SK-N-SH (cell line): ENCODE measurements at regions not wholly inside any gene's neighbourhood (a gene's known extent, or its start where the extent isn't known, plus 50 kb on each side); places are given as distances from the start of the nearest gene placed in this dataset.

Experiments
- CTCF ChIA-PET: fragments of 300-600, 350-600 bp; formaldehyde crosslinking; extraction: SDS; loops from one replicate; lab custom pipeline; 2021; lab: Yijun Ruan, JAX
- POLR2A ChIA-PET: fragments of 350-600 bp; sonication (Branson Sonifier 250); formaldehyde crosslinking; extraction: SDS; loops from one replicate; lab custom pipeline; 2020; ENCODE audit warnings: antibody characterized with exemption, inconsistent platforms; lab: Yijun Ruan, JAX
- DNase-seq: peaks from one replicate; pipeline ENCODE4 v3.0.0; 2012
- H2AFZ ChIP-seq: fragments of 200-600 bp; sonication (generic); 2 replicates; pipeline ENCODE4 v1.8.1; 2016; ENCODE audit warnings: antibody characterized with exemption, mild to moderate bottlenecking, low read depth
- H3F3A ChIP-seq: fragments of 200-600 bp; sonication (generic); replicated peaks from 2 replicates; pipeline ENCODE3; 2016; ENCODE audit warnings: antibody characterized with exemption, mild to moderate bottlenecking; ENCODE audit not compliant: insufficient read depth
- H3K27ac ChIP-seq, 2 experiments: fragments of 200-500 bp in 1 of 2; fragments of 200-600 bp in 1 of 2; sonication (Bioruptor generic) in 1 of 2; sonication (generic), shearing (Covaris generic) in 1 of 2; 2 replicates each; pipeline versions ENCODE4 v1.5.1 to v1.6.1; 2014 to 2016; ENCODE audit warnings: low read depth in 2 of 2, inconsistent platforms in 1 of 2, low read length in 1 of 2, mild to moderate bottlenecking in 1 of 2, mixed read lengths in 1 of 2
- H3K27me3 ChIP-seq: fragments of 200-600 bp; sonication (generic), shearing (Covaris generic); 2 replicates; pipeline ENCODE4 v1.6.1; 2016; ENCODE audit warnings: mixed run types; ENCODE audit not compliant: insufficient read depth
- H3K36me3 ChIP-seq, 2 experiments: fragments of 200-500 bp in 1 of 2; fragments of 200-600 bp in 1 of 2; sonication (Bioruptor generic) in 1 of 2; sonication (generic) in 1 of 2; replicated peaks in 1 of 2; 2 replicates each; pipeline versions ENCODE3 to v1.5.1; 2014 to 2016; ENCODE audit warnings: low read length in 1 of 2, mild to moderate bottlenecking in 1 of 2; ENCODE audit not compliant: insufficient read depth in 2 of 2, control insufficient read depth in 1 of 2
- H3K4me1 ChIP-seq, 2 experiments: fragments of 200-500 bp in 1 of 2; fragments of 200-600 bp in 1 of 2; sonication (Bioruptor generic) in 1 of 2; sonication (generic), shearing (Covaris generic) in 1 of 2; 2 replicates each; pipeline versions ENCODE4 v1.5.1 to v1.6.1; 2014 to 2016; ENCODE audit warnings: low read depth in 1 of 2, low read length in 1 of 2, mixed run types in 1 of 2; ENCODE audit not compliant: insufficient read depth in 2 of 2, control insufficient read depth in 1 of 2
- H3K4me2 ChIP-seq: fragments of 200-600 bp; sonication (generic), shearing (Covaris generic); 2 replicates; pipeline ENCODE4 v1.6.1; 2017; ENCODE audit warnings: mixed run types
- H3K4me3 ChIP-seq, 2 experiments: fragments of 200-500 bp in 1 of 2; fragments of 200-600 bp in 1 of 2; sonication (Bioruptor generic) in 1 of 2; sonication (generic), shearing (Covaris generic) in 1 of 2; 2 replicates each; pipeline versions ENCODE4 v1.5.1 to v1.8.1; 2014 to 2016; ENCODE audit warnings: low read depth in 2 of 2, inconsistent platforms in 1 of 2, low read length in 1 of 2, mild to moderate bottlenecking in 1 of 2, mixed read lengths in 1 of 2, moderate library complexity in 1 of 2
- H3K79me2 ChIP-seq: fragments of 200-600 bp; sonication (generic); 2 replicates; pipeline ENCODE4 v1.8.1; 2017; ENCODE audit warnings: mild to moderate bottlenecking; ENCODE audit not compliant: insufficient read depth
- H3K9ac ChIP-seq: fragments of 200-600 bp; sonication (generic); 2 replicates; pipeline ENCODE4 v1.6.1; 2017; ENCODE audit warnings: mixed run types
- H3K9me2 ChIP-seq: fragments of 200-600 bp; sonication (generic); 2 replicates; pipeline ENCODE4 v1.6.1; 2017; ENCODE audit warnings: mixed run types
- H3K9me3 ChIP-seq: fragments of 200-600 bp; sonication (generic); 2 replicates; pipeline ENCODE4 v1.6.1; 2017; ENCODE audit warnings: mixed run types, mild to moderate bottlenecking, moderate library complexity
- H4K20me1 ChIP-seq: fragments of 200-600 bp; sonication (generic); 2 replicates; pipeline ENCODE4 v1.6.1; 2017; ENCODE audit warnings: mild to moderate bottlenecking, mixed run types; ENCODE audit not compliant: insufficient read depth
- CHD2 ChIP-seq: fragments of 150-350 bp; IDR thresholded peaks from 2 replicates; pipeline ENCODE4 v1.6.1; 2018; ENCODE audit warnings: low read length; ENCODE audit not compliant: partially characterized antibody
- EP300 ChIP-seq, 2 experiments: IDR thresholded peaks; 2 replicates each; pipeline versions ENCODE4 v1.4.0 to v1.6.1; 2012; ENCODE audit warnings: borderline replicate concordance in 1 of 2, low read depth in 1 of 2, low read length in 1 of 2
- EZH2phosphoT487 ChIP-seq: fragments of 200-600 bp; sonication (generic); IDR thresholded peaks from 2 replicates; pipeline ENCODE4 v1.6.1; 2017; ENCODE audit warnings: low read depth, mixed run types, mild to moderate bottlenecking, antibody characterized with exemption, moderate library complexity, borderline replicate concordance
- FOSL2 ChIP-seq: IDR thresholded peaks from 2 replicates; pipeline ENCODE4 v1.4.0; 2012; ENCODE audit warnings: low read depth, mild to moderate bottlenecking, moderate library complexity, borderline replicate concordance
- FOXJ3 ChIP-seq: sonication (generic); formaldehyde crosslinking; IDR thresholded peaks from 2 replicates; pipeline ENCODE4 v1.5.1; 2020; ENCODE audit warnings: mild to moderate bottlenecking, missing genetic modification reagents
- GATA2 ChIP-seq: sonication (generic); formaldehyde crosslinking; IDR thresholded peaks from 2 replicates; pipeline ENCODE4 v1.5.0; 2020; ENCODE audit warnings: mild to moderate bottlenecking, missing genetic modification reagents
- MXI1 ChIP-seq: IDR thresholded peaks from 2 replicates; pipeline ENCODE4 v1.6.1; 2012; ENCODE audit warnings: mild to moderate bottlenecking, low read depth, low read length, improper control_type of control experiment
- POLR2AphosphoS5 ChIP-seq: IDR thresholded peaks from 2 replicates; pipeline ENCODE4 v1.6.1; 2012; ENCODE audit warnings: low read depth, low read length
- RAD21 ChIP-seq: IDR thresholded peaks from 2 replicates; pipeline ENCODE4 v1.6.1; 2012; ENCODE audit warnings: mild to moderate bottlenecking, low read length
- RCOR1 ChIP-seq: fragments of 150-350 bp; IDR thresholded peaks from 2 replicates; pipeline ENCODE4 v1.6.1; 2017; ENCODE audit warnings: antibody characterized with exemption, low read length
- RFX5 ChIP-seq: IDR thresholded peaks from 2 replicates; pipeline ENCODE4 v1.6.1; 2012; ENCODE audit warnings: mild to moderate bottlenecking, improper control_type of control experiment, low read length
- RXRA ChIP-seq: IDR thresholded peaks from 2 replicates; pipeline ENCODE4 v1.4.0; 2012; ENCODE audit warnings: low read depth, mild to moderate bottlenecking, borderline replicate concordance
- TAF1 ChIP-seq: IDR thresholded peaks from 2 replicates; pipeline ENCODE4 v1.6.1; 2012; ENCODE audit warnings: low read depth, mild to moderate bottlenecking, low read length, moderate library complexity, borderline replicate concordance
- TCF12 ChIP-seq: IDR thresholded peaks from 2 replicates; pipeline ENCODE4 v1.4.0; 2012
- TEAD4 ChIP-seq: IDR thresholded peaks from 2 replicates; pipeline ENCODE4 v1.4.0; 2012; ENCODE audit warnings: mild to moderate bottlenecking, borderline replicate concordance; ENCODE audit not compliant: insufficient read depth
- WGBS: methylation state at CpG from one replicate; pipeline ENCODE4 v1.1.6; 2017; ENCODE audit warnings: low lambda C conversion rate; 5-methylcytosine and 5-hydroxymethylcytosine counted together
- TF ChIP-seq, protein P1 (sequence below): IDR thresholded peaks from 2 replicates; pipeline ENCODE4 v1.4.0; 2012; ENCODE audit warnings: low read depth
- TF ChIP-seq, protein P2 (sequence below): fragments of 150-350 bp; IDR thresholded peaks from 2 replicates; pipeline ENCODE4 v1.6.1; 2017; ENCODE audit warnings: antibody characterized with exemption, low read length, low read depth, borderline replicate concordance
- TF ChIP-seq, protein P3 (sequence below): fragments of 200-600 bp; sonication (generic); IDR thresholded peaks from 2 replicates; pipeline ENCODE4 v1.6.1; 2017; ENCODE audit warnings: antibody characterized with exemption, mild to moderate bottlenecking, moderate library complexity
- TF ChIP-seq, protein P4 (sequence below): fragments of 150-350 bp; IDR thresholded peaks from 2 replicates; pipeline ENCODE4 v1.6.1; 2016; ENCODE audit warnings: mild to moderate bottlenecking, low read depth, low read length

DNA sequence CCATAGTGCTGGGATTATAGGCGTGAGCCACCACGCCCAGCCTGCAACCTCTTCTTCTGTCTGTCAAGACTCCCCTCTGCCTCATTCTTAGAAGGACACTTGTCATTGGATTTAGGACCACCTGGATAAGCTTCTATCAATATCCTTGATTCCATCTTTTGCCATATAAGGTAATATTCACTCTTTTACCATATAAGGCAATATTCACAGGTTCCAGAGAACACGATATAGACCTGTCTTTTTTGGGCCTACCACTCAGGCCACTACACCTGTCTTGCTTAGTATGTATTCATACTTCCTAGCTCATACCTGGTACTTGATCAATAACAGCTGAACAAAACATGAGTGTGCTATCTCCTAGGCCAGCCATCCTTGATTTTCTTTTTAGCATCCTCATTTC is 149.2 kb upstream of the TOX3 start:
- H3K9me2 ChIP-seq: no peaks in the 10 kb centered on the region
- CTCF ChIA-PET: interaction anchor here (0.5 to 0.9 kb wide), 2 partner anchors 8 to 53 kb away, joined by 3 read pairs; no protein-coding TSS in a partner anchor
- H3K4me1 ChIP-seq: no peaks in the 10 kb centered on the region
- H3K9me3 ChIP-seq: 0 out of 2 replicates have a peak, but pooled peaks cover 2% of the 10 kb centered on the region
- no peak overlapping the region for H3K4me2 ChIP-seq
- 32% methylated on average over 2 of the region's 3 CpGs for WGBS
- H3F3A ChIP-seq: no peaks in the 10 kb centered on the region
- TF ChIP-seq TCF12 (no peak), EZH2phosphoT487 (no peak), RFX5 (no peak), RCOR1 (no peak), CHD2 (no peak), EP300 (IDR thresholded peaks at IDR 0.05; ENCODE audit: borderline replicate concordance in 1 of 2, low read depth in 1 of 2, low read length in 1 of 2) (no peak)
- TF ChIP-seq, protein P1, sequence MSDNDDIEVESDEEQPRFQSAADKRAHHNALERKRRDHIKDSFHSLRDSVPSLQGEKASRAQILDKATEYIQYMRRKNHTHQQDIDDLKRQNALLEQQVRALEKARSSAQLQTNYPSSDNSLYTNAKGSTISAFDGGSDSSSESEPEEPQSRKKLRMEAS: no peak
- TF ChIP-seq, protein P2, sequence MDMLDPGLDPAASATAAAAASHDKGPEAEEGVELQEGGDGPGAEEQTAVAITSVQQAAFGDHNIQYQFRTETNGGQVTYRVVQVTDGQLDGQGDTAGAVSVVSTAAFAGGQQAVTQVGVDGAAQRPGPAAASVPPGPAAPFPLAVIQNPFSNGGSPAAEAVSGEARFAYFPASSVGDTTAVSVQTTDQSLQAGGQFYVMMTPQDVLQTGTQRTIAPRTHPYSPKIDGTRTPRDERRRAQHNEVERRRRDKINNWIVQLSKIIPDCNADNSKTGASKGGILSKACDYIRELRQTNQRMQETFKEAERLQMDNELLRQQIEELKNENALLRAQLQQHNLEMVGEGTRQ: no peak
- no peak overlapping the region for H3K9ac ChIP-seq
- H3K4me3 ChIP-seq: no peak overlapping the region
- H3K27me3 ChIP-seq: no peaks in the 10 kb centered on the region
- H3K79me2 ChIP-seq: no peaks in the 10 kb centered on the region
- DNase-seq: no peak
- no peaks in the 10 kb centered on the region for H3K36me3 ChIP-seq
- H2AFZ ChIP-seq: no peak overlapping the region
- no peaks in the 10 kb centered on the region for H4K20me1 ChIP-seq
- POLR2A ChIA-PET: no interaction called here
- no peak overlapping the region for H3K27ac ChIP-seq

DNA sequence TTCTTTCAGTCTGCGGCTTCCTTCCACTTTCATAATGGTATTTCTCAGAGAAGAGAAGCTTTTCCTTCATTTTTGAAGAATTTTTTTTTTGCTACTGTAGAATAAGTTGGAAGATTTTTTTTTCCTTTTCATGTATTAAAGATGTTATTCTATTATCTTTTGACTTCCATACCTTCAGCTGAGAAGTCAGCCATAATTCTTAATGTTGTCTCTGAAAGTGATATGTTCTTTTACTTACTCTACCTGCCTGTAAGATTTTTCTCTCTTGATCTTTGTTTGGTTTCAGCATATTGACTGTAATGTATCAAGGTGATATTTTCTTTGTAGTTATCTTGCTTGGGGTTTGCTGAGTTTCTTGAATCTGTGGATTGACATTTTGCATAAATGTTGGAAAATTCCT is 143.5 kb upstream of the TOX3 start:
- ChIA-PET POLR2A (no interaction called here), CTCF (no interaction called here)
- no peak overlapping the region for H3K27ac ChIP-seq
- H3K9me3 ChIP-seq: 0 out of 2 replicates have a peak, but pooled peaks cover 5% of the 10 kb centered on the region
- no peaks in the 10 kb centered on the region for H3K27me3 ChIP-seq
- WGBS: 8% methylated on average over 1 of the region's 1 CpG
- no peaks in the 10 kb centered on the region for H3K9me2 ChIP-seq
- no peak for DNase-seq
- H4K20me1 ChIP-seq: no peaks in the 10 kb centered on the region
- no peaks in the 10 kb centered on the region for H3K4me1 ChIP-seq
- no peaks in the 10 kb centered on the region for H3K79me2 ChIP-seq
- H2AFZ ChIP-seq: no peak overlapping the region
- no peaks in the 10 kb centered on the region for H3F3A ChIP-seq
- no peaks in the 10 kb centered on the region for H3K36me3 ChIP-seq
- no peak overlapping the region for H3K4me3 ChIP-seq
- H3K4me2 ChIP-seq: no peak overlapping the region
- H3K9ac ChIP-seq: no peak overlapping the region
- TF ChIP-seq RAD21 (no peak), TAF1 (no peak), RCOR1 (no peak), MXI1 (no peak), FOXJ3 (CRISPR knock-in tag) (no peak), RXRA (no peak), GATA2 (no peak), POLR2AphosphoS5 (no peak), FOSL2 (no peak), TEAD4 (no peak)
- TF ChIP-seq, protein P2: no peak
- TF ChIP-seq, protein P3, sequence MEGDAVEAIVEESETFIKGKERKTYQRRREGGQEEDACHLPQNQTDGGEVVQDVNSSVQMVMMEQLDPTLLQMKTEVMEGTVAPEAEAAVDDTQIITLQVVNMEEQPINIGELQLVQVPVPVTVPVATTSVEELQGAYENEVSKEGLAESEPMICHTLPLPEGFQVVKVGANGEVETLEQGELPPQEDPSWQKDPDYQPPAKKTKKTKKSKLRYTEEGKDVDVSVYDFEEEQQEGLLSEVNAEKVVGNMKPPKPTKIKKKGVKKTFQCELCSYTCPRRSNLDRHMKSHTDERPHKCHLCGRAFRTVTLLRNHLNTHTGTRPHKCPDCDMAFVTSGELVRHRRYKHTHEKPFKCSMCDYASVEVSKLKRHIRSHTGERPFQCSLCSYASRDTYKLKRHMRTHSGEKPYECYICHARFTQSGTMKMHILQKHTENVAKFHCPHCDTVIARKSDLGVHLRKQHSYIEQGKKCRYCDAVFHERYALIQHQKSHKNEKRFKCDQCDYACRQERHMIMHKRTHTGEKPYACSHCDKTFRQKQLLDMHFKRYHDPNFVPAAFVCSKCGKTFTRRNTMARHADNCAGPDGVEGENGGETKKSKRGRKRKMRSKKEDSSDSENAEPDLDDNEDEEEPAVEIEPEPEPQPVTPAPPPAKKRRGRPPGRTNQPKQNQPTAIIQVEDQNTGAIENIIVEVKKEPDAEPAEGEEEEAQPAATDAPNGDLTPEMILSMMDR: no peak
- TF ChIP-seq, protein P4, sequence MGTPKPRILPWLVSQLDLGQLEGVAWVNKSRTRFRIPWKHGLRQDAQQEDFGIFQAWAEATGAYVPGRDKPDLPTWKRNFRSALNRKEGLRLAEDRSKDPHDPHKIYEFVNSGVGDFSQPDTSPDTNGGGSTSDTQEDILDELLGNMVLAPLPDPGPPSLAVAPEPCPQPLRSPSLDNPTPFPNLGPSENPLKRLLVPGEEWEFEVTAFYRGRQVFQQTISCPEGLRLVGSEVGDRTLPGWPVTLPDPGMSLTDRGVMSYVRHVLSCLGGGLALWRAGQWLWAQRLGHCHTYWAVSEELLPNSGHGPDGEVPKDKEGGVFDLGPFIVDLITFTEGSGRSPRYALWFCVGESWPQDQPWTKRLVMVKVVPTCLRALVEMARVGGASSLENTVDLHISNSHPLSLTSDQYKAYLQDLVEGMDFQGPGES: no peak
